ENCODE measurements at regions not wholly inside any gene's neighbourhood (a gene's known extent, or its start where the extent isn't known, plus 50 kb on each side); places are given as distances from the start of the nearest gene placed in this dataset.

- TF ChIP-seq, protein P1, sequence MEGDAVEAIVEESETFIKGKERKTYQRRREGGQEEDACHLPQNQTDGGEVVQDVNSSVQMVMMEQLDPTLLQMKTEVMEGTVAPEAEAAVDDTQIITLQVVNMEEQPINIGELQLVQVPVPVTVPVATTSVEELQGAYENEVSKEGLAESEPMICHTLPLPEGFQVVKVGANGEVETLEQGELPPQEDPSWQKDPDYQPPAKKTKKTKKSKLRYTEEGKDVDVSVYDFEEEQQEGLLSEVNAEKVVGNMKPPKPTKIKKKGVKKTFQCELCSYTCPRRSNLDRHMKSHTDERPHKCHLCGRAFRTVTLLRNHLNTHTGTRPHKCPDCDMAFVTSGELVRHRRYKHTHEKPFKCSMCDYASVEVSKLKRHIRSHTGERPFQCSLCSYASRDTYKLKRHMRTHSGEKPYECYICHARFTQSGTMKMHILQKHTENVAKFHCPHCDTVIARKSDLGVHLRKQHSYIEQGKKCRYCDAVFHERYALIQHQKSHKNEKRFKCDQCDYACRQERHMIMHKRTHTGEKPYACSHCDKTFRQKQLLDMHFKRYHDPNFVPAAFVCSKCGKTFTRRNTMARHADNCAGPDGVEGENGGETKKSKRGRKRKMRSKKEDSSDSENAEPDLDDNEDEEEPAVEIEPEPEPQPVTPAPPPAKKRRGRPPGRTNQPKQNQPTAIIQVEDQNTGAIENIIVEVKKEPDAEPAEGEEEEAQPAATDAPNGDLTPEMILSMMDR (IDR thresholded peaks at IDR 0.05): no peak
- TF ChIP-seq POLR2A (IDR thresholded peaks at IDR 0.05): no peak
- intact Hi-C loops (cut with DNase I): no loop called here
These were observed 379.8 kb downstream of the DLEU7 start for GRCh38 chr13:50463719-50464118.

GRCh38 chr13:50464349-50465251 lies 378.9 kb downstream of the DLEU7 start:
- WGBS, 4 donors: 84 to 95% (median 93%) methylated on average over 10 of the region's 10 CpGs
- no peak for ATAC-seq
- peaks cover 0 to 11% (median 7%) of the 10 kb centered on the region in 12 donors for H3K4me1 ChIP-seq

More at GRCh38 chr13:50463719-50464118, 379.8 kb downstream of the DLEU7 start:
- ATAC-seq (no peak), DNase-seq (no peak)
- H3K27me3 ChIP-seq: no peaks in the 10 kb centered on the region
- no peak overlapping the region for H3K27ac ChIP-seq
- WGBS, 4 donors: 94 to 97% (median 96%) methylated on average over 3 of the region's 3 CpGs
- peaks cover 0 to 17% (median 7%) of the 10 kb centered on the region in 12 donors for H3K4me1 ChIP-seq
- no peak overlapping the region for H3K4me3 ChIP-seq
- H3K9me3 ChIP-seq: no peaks in the 10 kb centered on the region
- H3K36me3 ChIP-seq: no peaks in the 10 kb centered on the region

GRCh38 chr13:50466456-50466855 lies 377.0 kb downstream of the DLEU7 start:
- DNase-seq: no peak
- WGBS, 4 donors: 87 to 94% (median 92%) methylated on average over 6 of the region's 6 CpGs
- H3K4me3 ChIP-seq: no peak overlapping the region
- TF ChIP-seq, protein P1 (IDR thresholded peaks at IDR 0.05): no peak
- no peak for TF ChIP-seq POLR2A (IDR thresholded peaks at IDR 0.05)
- H3K27me3 ChIP-seq: no peaks in the 10 kb centered on the region
- peaks cover 0 to 8% (median 2%) of the 10 kb centered on the region in 12 donors for H3K4me1 ChIP-seq
- H3K27ac ChIP-seq: no peak overlapping the region
- no peaks in the 10 kb centered on the region for H3K36me3 ChIP-seq
- H3K9me3 ChIP-seq: no peaks in the 10 kb centered on the region
- intact Hi-C loops (cut with DNase I): no loop called here
- no peak for ATAC-seq

More at GRCh38 chr13:50464349-50465251, 378.9 kb downstream of the DLEU7 start:
- no peak overlapping the region for H3K4me3 ChIP-seq
- no peaks in the 10 kb centered on the region for H3K9me3 ChIP-seq
- TF ChIP-seq, protein P1 (IDR thresholded peaks at IDR 0.05): no peak
- no peak for TF ChIP-seq POLR2A (IDR thresholded peaks at IDR 0.05)
- H3K36me3 ChIP-seq: no peaks in the 10 kb centered on the region
- intact Hi-C loops (cut with DNase I): no loop called here
- no peaks in the 10 kb centered on the region for H3K27me3 ChIP-seq
- no peak for DNase-seq
- no peak overlapping the region for H3K27ac ChIP-seq

Data from heart left ventricle (tissue), 16 donors.